Liver (tissue), 8 donors: ENCODE measurements at regions not wholly inside any gene's neighbourhood (a gene's known extent, or its start where the extent isn't known, plus 50 kb on each side); places are given as distances from the start of the nearest gene placed in this dataset.

Experiments
- DNase-seq: peaks from one replicate; pipeline ENCODE4 v3.0.0-alpha.2; 2017; ENCODE audit warnings: low spot score
- H3K27ac ChIP-seq, 2 donors: one replicate each; pipeline ENCODE4 v1.7.0; 2013; ENCODE audit warnings: inconsistent platforms in 2 of 2, low read length in 2 of 2, control low read depth in 1 of 2, low read depth in 1 of 2, mild to moderate bottlenecking in 1 of 2
- H3K27me3 ChIP-seq, 4 donors: one replicate each; pipeline versions ENCODE4 v1.6.1 to v1.7.0; 2013; ENCODE audit warnings: low read length in 3 of 4, inconsistent platforms in 1 of 4, mild to moderate bottlenecking in 1 of 4, moderate library complexity in 1 of 4; ENCODE audit not compliant: control insufficient read depth in 4 of 4, insufficient read depth in 4 of 4
- H3K36me3 ChIP-seq, 4 donors: one replicate each; pipeline versions ENCODE4 v1.6.1 to v1.7.0; 2013; ENCODE audit warnings: low read length in 3 of 4, mild to moderate bottlenecking in 3 of 4, low read depth in 1 of 4, moderate library complexity in 1 of 4; ENCODE audit not compliant: control insufficient read depth in 4 of 4, insufficient read depth in 3 of 4
- H3K4me1 ChIP-seq, 4 donors: one replicate each; pipeline versions ENCODE4 v1.6.1 to v1.7.0; 2013; ENCODE audit warnings: low read length in 3 of 4, mild to moderate bottlenecking in 3 of 4, moderate library complexity in 1 of 4; ENCODE audit not compliant: control insufficient read depth in 4 of 4, insufficient read depth in 4 of 4
- H3K4me3 ChIP-seq, 3 donors: one replicate each; pipeline versions ENCODE4 v1.6.1 to v1.7.0; 2013; ENCODE audit warnings: low read length in 3 of 3, control low read depth in 1 of 3, low read depth in 1 of 3, mild to moderate bottlenecking in 1 of 3
- H3K9ac ChIP-seq, 2 donors: one replicate each; pipeline ENCODE4 v1.7.0; 2013; ENCODE audit warnings: low read length in 2 of 2, mild to moderate bottlenecking in 2 of 2, moderate library complexity in 2 of 2, control low read depth in 1 of 2, low read depth in 1 of 2
- H3K9me3 ChIP-seq, 4 donors: one replicate each; pipeline versions ENCODE4 v1.6.1 to v1.7.0; 2013; ENCODE audit warnings: low read length in 3 of 4; ENCODE audit not compliant: control insufficient read depth in 4 of 4
- CTCF ChIP-seq: fragments of 150-350 bp; IDR thresholded peaks from 2 replicates; pipeline ENCODE4 v1.5.1; 2017; ENCODE audit warnings: improper control_type of control experiment, low read depth, low read length; ENCODE audit not compliant: missing input control
- EGR1 ChIP-seq, 2 donors: IDR thresholded peaks; 2 replicates each; pipeline ENCODE4 v1.6.1; 2016 to 2018; ENCODE audit warnings: antibody characterized with exemption in 2 of 2, low read depth in 2 of 2
- FOXA1 ChIP-seq: IDR thresholded peaks from 2 replicates; pipeline ENCODE4 v1.6.1; 2016; ENCODE audit warnings: antibody characterized with exemption
- GABPA ChIP-seq, 2 donors: IDR thresholded peaks in 1 of 2; conservative IDR thresholded peaks in 1 of 2; 2 replicates each; pipeline ENCODE4 v1.6.1; 2016; ENCODE audit warnings: antibody characterized with exemption in 2 of 2, mild to moderate bottlenecking in 1 of 2, moderate library complexity in 1 of 2
- HNF4A ChIP-seq, 2 donors: conservative IDR thresholded peaks; 2 replicates each; pipeline ENCODE4 v1.6.1; 2016; ENCODE audit warnings: antibody characterized with exemption in 2 of 2, mild to moderate bottlenecking in 2 of 2
- HNF4G ChIP-seq: IDR thresholded peaks from 2 replicates; pipeline ENCODE4 v1.6.1; 2016; ENCODE audit warnings: antibody characterized with exemption
- JUND ChIP-seq, 2 donors: IDR thresholded peaks; 2 replicates each; pipeline ENCODE4 v1.6.1; 2016; ENCODE audit warnings: antibody characterized with exemption in 2 of 2
- MAX ChIP-seq: IDR thresholded peaks from 2 replicates; pipeline ENCODE4 v1.6.1; 2016; ENCODE audit warnings: antibody characterized with exemption
- RAD21 ChIP-seq, 2 donors: IDR thresholded peaks; 2 replicates each; pipeline ENCODE4 v1.6.1; 2016; ENCODE audit warnings: antibody characterized with exemption in 2 of 2, mild to moderate bottlenecking in 2 of 2
- RXRA ChIP-seq, 2 donors: IDR thresholded peaks; 2 replicates each; pipeline ENCODE4 v1.6.1; 2017 to 2018; ENCODE audit warnings: antibody characterized with exemption in 2 of 2, mild to moderate bottlenecking in 1 of 2
- SP1 ChIP-seq: IDR thresholded peaks from 2 replicates; pipeline ENCODE4 v1.6.1; 2018; ENCODE audit warnings: antibody characterized with exemption, mild to moderate bottlenecking
- TAF1 ChIP-seq: conservative IDR thresholded peaks from 2 replicates; pipeline ENCODE4 v1.6.1; 2016; ENCODE audit warnings: antibody characterized with exemption, mild to moderate bottlenecking
- YY1 ChIP-seq: IDR thresholded peaks from 2 replicates; pipeline ENCODE4 v1.6.1; 2016; ENCODE audit warnings: antibody characterized with exemption, mild to moderate bottlenecking
- WGBS: extraction: QIAGEN DNeasy Blood & Tissue Kit; methylation state at CpG from one replicate; pipeline ENCODE4 v1.1.7; 2013; 5-methylcytosine and 5-hydroxymethylcytosine counted together
- TF ChIP-seq, protein P1 (sequence below): IDR thresholded peaks from 2 replicates; pipeline ENCODE4 v1.6.1; 2016; ENCODE audit warnings: antibody characterized with exemption
- donor health status: healthy.
- donor health status: healthy.
- donor health status: healthy.
- donor health status: healthy.
- donor health status: healthy.

DNA sequence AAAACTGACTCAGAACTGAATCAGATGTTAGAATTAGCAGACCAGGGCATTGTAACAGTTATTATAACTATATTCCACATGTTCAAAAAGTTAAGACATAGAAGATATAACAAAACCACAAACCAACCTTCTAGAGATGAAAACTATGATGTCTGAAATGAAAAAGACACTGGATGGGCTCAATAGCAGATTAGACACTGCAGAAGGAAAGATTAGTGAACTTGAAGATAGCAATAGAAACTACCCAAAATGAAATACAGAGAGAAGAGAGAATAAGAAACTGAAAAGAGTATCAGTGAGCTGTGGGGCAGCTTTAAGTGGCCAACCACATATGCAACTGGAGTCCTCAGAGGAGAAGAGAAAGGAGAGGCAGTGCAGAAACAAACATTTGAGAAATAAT, 132.0 kb upstream of the ATP2B2 start:
- TF ChIP-seq SP1 (no peak), RAD21 (IDR thresholded peaks at IDR 0.05) (no peak), YY1 (no peak), MAX (no peak), HNF4A (conservative IDR thresholded peaks at IDR 0.05) (no peak), FOXA1 (no peak), CTCF (no peak), JUND (IDR thresholded peaks at IDR 0.05) (no peak), HNF4G (no peak)
- TF ChIP-seq, protein P1, sequence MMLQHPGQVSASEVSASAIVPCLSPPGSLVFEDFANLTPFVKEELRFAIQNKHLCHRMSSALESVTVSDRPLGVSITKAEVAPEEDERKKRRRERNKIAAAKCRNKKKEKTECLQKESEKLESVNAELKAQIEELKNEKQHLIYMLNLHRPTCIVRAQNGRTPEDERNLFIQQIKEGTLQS: no peak
- Histone ChIP-seq H3K4me1 (no peaks in the 10 kb centered on the region), H3K27ac (no peak overlapping the region), H3K4me3 (no peak overlapping the region), H3K9me3 (peaks cover 0 to 5% (median 0%) of the 10 kb centered on the region in 4 donors), H3K27me3 (peaks cover 0 to 2% (median 0%) of the 10 kb centered on the region in 4 donors), H3K36me3 (no peaks in the 10 kb centered on the region), H3K9ac (no peak overlapping the region)
- no peak for DNase-seq

DNA sequence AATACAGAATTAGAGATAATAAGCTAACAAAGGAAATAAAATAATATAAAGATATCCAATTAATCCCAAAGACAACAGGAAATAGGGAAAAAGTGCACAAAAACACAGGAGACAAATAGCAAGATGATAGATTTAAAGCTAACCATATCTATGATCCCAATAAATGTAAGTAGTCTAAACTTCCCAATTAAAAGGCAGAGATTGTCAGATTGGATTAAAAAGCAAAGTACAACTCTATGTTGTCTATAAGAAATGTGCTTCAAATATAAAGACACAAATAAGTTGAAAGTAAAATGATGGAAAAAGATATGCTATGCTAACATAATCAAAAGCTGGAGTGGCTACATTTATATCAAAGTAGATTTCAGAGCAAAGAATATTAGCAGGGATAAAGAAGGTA, 133.1 kb upstream of the ATP2B2 start:
- TF ChIP-seq CTCF (no peak), TAF1 (no peak), SP1 (no peak), EGR1 (IDR thresholded peaks at IDR 0.05; ENCODE audit: low read depth in 2 of 2) (no peak), RXRA (IDR thresholded peaks at IDR 0.05) (no peak), YY1 (no peak), JUND (IDR thresholded peaks at IDR 0.05) (no peak), HNF4A (conservative IDR thresholded peaks at IDR 0.05) (no peak)
- TF ChIP-seq, protein P1: no peak
- Histone ChIP-seq H3K36me3 (no peaks in the 10 kb centered on the region), H3K27me3 (peaks cover 0 to 2% (median 0%) of the 10 kb centered on the region in 4 donors), H3K9ac (no peak overlapping the region), H3K27ac (no peak overlapping the region), H3K4me3 (no peak overlapping the region), H3K9me3 (peaks cover 0 to 5% (median 0%) of the 10 kb centered on the region in 4 donors), H3K4me1 (no peaks in the 10 kb centered on the region)
- DNase-seq: no peak

DNA sequence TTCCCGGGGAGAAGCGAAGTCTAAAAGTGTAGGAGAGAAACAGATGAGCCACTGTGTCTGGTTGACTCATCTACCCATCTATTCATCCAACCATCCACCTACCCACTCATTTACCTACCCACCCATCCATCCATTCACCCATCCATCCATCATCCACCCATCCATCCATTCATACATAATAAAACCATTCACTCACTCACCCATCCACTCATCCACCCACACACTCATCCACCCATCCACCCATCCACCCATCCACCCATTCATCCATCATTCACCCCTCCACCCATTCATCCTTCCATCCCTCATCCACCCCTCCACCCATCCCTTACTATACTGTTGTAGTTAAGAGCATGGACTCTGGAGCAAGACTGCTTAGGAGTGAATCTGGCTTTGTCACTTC, 136.4 kb upstream of the ATP2B2 start:
- Histone ChIP-seq H3K9me3 (peaks cover 0 to 5% (median 0%) of the 10 kb centered on the region in 4 donors), H3K27me3 (no peaks in the 10 kb centered on the region), H3K9ac (no peak overlapping the region), H3K36me3 (no peaks in the 10 kb centered on the region), H3K27ac (no peak overlapping the region), H3K4me3 (no peak overlapping the region), H3K4me1 (no peaks in the 10 kb centered on the region)
- no peak for DNase-seq
- no peak for TF ChIP-seq JUND (IDR thresholded peaks at IDR 0.05)
- no peak for TF ChIP-seq EGR1 (IDR thresholded peaks at IDR 0.05; ENCODE audit: low read depth in 2 of 2)
- TF ChIP-seq, protein P1: no peak
- TF ChIP-seq GABPA (IDR thresholded peaks at IDR 0.05 in 1 of 2, conservative IDR thresholded peaks at IDR 0.05 in 1 of 2): no peak
- no peak for TF ChIP-seq MAX
- no peak for TF ChIP-seq FOXA1
- no peak for TF ChIP-seq YY1
- TF ChIP-seq HNF4A (conservative IDR thresholded peaks at IDR 0.05): no peak
- TF ChIP-seq RXRA (IDR thresholded peaks at IDR 0.05): no peak
- TF ChIP-seq RAD21 (IDR thresholded peaks at IDR 0.05): no peak
- TF ChIP-seq SP1: no peak
- WGBS: 93% methylated on average over 2 of the region's 2 CpGs
